Jurkat, Clone E6-1 (cell line): ENCODE measurements at regions not wholly inside any gene's neighbourhood (a gene's known extent, or its start where the extent isn't known, plus 50 kb on each side); places are given as distances from the start of the nearest gene placed in this dataset.
"Not testable (repeated sequence)": the region's sequence is repeated elsewhere in the genome, so short reads cannot be mapped to it uniquely, and the experiment has no call there.

Source experiments
- DNase-seq: peaks from one replicate; pipeline ENCODE4 v3.0.0-alpha.2; 2011; ENCODE audit warnings: low read depth, low spot score
- H3K4me3 ChIP-seq: 2 replicates; pipeline ENCODE4 v1.5.1; 2011; ENCODE audit warnings: mild to moderate bottlenecking, low read length, control low read depth, moderate library complexity

DNA sequence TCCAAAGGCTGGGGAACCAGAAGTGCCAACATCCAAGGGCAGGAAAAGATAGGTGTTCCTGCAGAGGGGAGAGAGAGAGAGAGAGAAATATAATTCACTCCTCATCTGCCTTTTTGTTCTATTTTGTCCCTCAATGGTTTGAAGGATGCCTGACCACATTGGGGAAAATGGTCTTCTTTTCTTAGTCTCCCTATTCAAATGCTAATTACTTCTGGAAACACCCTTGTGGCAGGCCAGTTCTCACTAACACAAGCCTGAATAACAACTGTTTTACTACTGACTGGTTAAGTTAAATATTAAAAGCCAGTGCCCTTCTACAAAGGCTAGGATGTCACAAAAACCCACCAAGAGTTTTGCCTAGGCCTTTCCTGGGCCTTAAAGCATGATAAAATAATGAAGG lies 425.4 kb upstream of the HTR1E start:
- H3K4me3 ChIP-seq: no peak overlapping the region
- DNase-seq: no peak

DNA sequence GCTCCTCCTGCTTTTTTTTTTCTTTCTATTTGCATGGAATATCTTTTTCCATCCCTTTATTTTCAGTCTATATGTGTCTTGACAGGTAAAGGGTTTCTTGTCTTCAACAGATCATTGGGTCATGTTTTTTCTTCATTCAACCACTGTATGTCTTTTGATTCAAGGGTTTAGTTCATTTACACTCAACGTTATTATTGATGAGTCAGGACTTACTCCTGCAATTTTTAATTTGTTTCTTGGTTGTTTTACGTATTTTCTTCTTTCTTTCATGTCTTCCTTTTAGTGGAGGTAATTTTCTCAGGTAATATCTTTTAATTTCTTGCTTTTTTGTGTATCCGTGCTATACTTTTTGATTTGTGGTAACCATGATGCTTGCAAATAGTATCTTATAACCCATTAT lies 429.1 kb upstream of the HTR1E start:
- DNase-seq: no peak
- H3K4me3 ChIP-seq: no peak overlapping the region

DNA sequence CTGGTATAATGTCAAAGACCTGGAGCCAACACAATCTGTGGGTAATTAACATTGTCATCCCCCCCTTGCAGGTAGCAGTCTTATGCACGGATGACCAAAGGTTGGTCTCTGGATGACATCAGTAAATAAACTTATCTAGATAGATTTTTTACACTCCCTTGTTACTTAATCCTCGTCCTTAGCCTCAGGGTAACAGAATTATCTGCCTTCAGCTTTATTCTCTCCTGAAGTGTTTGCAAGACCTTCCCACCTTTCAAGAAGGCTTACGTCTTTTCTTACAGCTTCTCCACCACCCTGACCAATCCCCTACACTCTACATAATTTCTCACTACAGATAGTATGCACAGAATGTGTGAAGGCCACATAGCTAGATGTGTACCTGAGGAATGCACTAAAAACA lies 434.8 kb upstream of the HTR1E start:
- no peak for DNase-seq
- no peak overlapping the region for H3K4me3 ChIP-seq

DNA sequence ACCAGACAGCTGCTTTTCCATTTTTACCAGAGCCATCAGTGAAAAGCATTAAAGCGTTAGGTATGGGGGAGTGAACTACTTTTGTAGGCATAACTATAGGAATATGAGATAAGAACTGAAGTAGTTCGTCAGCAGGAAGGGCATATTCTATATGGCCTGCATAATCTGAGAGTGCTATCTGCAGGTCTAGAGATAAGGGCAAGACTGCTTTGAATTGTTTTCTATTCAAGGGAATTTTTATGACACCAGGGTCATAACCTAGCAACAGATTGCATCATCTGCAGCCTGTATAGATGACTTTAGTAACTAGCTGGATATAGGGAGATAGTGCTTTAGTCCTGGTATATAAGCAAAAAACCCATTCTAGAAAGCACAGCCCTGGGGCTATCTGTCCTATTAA lies 437.3 kb upstream of the HTR1E start:
- DNase-seq: no peak
- H3K4me3 ChIP-seq: no peak overlapping the region

DNA sequence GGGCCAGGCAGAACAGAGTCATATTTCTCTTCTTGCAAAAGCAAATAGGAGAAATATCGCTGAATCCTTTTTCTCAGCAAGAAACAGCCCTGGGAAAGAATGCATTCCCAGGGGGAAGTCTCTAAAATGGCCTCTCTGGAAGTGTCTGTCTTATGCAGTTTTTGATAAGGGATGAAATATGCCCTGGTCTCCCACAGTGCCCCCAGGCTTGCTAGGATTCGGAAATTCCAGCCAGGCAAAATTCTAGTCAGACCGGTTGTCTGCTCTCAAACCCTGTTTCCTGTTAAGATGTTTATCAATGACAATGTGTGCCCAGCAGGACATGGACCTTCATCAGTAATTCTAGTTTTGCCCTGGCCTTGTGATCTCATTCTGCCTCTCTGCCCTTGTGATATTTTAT lies 448.3 kb upstream of the HTR1E start:
- DNase-seq, H3K4me3 ChIP-seq: not testable (repeated sequence)

GRCh38 chr6:86487660-86488221 lies 449.6 kb upstream of the HTR1E start:
- no peak for DNase-seq
- no peak overlapping the region for H3K4me3 ChIP-seq

DNA sequence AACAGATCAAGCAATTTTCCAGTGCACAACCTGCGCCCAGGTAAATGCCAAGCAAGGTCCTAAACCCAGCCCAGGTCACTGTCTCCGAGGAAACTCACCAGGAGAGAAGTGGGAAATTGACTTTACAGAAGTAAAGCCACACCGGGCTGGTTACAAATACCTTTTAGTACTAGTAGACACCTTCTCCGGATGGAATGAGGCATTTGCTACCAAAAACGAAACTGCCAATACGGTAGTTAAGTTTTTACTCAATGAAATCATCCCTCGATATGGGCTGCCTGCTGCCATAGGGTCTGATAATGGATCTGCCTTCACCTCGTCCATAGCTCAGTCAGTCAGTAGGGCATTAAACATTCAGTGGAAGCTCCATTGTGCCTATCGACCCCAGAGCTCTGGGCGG lies 459.0 kb upstream of the HTR1E start:
- H3K4me3 ChIP-seq, DNase-seq: not testable (repeated sequence)

DNA sequence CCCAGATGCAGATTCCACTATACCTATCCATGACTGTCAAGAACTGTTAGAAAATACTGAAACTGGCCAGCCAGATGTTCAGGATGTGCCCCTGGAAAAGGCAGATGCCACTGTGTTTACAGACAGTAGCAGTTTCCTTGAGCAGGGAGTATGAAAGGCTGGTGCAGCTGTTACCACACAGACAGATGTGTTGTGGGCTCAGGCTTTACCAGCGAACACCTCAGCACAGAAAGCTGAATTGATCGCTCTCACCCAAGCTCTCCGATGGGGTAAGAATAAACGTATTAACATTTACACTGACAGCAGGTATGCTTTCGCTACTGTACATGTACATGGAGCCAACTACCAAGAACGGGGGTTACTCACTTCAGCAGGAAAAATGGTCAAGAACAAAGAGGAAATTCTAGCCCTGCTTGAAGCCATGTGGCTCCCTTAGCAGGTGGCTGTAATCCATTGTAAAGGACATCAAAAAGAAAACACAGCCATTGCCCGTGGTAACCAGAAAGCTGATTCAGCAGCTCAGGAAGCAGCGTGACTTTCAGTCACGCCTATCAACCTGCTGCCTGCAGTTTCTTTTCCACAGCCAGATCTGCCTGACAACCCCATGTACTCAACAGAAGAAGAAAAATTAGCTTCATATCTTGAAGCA lies 459.7 kb upstream of the HTR1E start:
- no peak overlapping the region for H3K4me3 ChIP-seq
- no peak for DNase-seq

GRCh38 chr6:86476311-86476710 lies 461.0 kb upstream of the HTR1E start:
- H3K4me3 ChIP-seq: no peak overlapping the region

DNA sequence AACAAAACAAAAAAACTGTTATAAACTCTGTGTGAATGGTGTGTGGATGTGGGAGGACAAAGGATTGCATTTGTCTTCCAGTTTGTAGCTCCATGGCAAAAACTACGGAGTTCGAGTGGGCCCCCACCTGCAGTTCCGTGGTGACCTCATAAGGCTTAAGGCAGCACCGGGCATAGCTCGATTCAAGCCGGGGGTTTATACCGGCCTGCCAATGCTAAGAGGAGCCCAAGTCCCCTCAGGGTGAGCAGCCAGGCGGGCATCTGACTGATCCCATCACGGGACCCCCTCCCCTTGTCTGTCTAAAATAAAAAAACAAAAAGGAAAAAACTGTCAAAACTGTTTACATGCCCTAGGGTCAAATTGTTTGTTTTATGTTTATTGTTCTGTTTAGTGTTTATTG lies 463.2 kb upstream of the HTR1E start:
- H3K4me3 ChIP-seq: no peak overlapping the region
- DNase-seq: no peak

More at GRCh38 chr6:86476311-86476710, 461.0 kb upstream of the HTR1E start:
- DNase-seq: no peak

DNA sequence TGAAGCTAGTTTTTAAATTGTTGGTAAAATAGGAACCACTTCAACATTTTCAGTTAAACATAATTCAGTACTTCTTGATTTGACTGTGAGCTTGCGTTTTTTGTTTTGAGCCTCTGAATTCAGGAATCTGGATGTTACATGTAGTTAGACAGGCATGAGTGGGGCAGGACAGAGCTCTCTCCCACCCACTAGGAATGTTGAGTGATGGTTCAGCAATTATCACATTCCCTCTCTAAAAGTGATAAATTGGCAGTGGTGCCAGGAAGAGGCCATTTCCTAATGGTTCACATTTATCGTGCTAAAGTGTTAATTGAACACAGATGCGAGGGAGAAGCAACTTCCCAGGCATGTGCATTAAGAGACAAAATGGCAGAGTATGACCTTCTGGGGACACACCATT lies 465.5 kb upstream of the HTR1E start:
- DNase-seq: no peak
- H3K4me3 ChIP-seq: no peak overlapping the region

DNA sequence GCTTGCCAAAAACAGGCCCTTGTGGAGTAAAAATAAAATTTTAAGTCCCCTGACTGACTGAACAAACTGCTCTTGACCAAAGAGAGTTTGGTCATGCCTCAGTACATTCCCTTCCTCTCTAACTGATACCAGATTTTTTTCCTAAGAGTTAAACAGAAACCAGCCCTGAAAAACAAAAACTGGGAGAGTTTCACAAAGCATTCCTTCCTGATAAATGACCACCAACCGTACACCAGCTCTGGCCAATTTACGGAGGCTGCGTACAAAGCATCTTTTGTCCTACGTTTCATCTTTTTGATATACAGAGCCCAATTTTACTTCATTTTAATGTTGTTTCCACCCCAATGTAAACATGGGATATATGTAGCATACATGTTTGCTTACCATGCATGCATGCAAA lies 477.4 kb upstream of the HTR1E start:
- no peak overlapping the region for H3K4me3 ChIP-seq
- DNase-seq: no peak

- no peak for DNase-seq
- no peak overlapping the region for H3K4me3 ChIP-seq
These were observed 480.5 kb upstream of the HTR1E start for GRCh38 chr6:86456821-86457220.

DNA sequence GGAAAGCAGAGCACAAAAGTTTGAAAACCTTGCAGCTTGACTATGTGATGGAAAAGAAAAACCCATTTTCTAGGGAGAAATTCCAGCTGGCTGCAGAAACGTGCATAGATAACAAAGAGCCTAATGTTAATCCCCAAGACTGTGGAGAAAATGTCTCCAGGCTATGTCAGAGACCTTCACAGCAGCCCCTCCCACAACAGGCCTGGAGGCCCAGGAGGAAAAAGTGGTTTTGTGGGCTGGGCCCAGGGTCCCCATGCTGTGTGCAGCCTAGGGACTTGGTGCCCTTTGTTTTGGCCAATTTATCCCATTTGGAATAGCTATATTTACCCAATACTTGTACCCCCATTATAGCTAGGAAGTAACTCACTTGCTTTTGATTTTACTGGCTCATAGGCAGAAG lies 484.1 kb upstream of the HTR1E start:
- no peak for DNase-seq
- no peak overlapping the region for H3K4me3 ChIP-seq

DNA sequence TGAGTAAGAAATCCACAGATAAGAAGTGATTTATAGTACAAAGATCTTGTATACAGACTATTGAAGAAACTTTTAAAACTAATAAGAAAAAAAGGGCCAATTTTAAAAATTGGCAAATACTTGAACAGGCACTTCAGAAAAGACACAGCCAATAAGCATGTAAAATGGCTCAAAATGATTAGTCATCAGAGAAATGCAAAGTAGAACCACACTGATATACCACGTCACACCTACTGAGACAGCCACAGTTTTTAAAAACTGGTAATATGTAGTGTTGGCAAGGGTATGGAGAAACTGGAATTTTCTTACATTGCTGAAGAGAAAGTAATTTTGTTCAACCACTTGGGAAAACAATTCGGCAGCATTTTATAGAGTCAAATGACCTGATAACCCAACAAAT lies 488.9 kb upstream of the HTR1E start:
- no peak for DNase-seq
- no peak overlapping the region for H3K4me3 ChIP-seq

DNA sequence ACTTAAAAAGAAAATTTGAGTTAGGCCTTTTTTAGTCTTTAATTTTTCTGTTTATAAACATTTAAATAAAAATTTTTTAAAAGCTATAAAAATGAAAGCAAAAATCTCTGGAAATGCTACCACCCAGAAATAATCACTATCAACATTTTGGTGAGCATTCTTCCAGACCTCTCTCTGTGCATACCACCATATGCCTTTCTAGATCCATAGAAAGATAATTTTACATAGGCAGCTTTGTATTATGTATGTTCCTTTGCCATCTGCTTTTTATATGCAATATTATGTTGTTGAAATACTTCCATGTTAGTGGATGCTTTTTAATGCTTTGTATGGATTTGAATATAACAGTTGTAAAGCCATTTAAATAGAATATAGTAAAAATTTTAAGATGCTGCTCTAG lies 496.7 kb upstream of the HTR1E start:
- no peak for DNase-seq
- no peak overlapping the region for H3K4me3 ChIP-seq

DNA sequence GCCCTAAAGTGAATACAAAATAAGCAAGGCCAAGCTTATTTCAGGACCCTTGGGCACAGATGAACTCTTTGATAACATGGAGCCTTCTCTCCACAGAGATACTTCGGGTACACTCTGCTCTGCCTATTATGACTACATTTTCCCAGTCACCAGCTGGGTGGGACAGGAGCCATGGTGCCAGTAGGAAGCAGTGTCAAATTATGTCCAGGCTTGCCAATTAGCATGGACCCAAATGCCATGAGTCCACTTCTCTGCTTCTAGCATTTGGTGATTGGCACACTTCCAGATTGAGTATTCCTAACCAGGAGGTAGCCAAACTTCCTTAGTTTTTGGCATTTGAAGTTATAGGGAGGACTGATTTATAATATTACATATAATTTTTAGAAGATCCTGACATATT lies 513.8 kb upstream of the HTR1E start:
- DNase-seq: no peak
- no peak overlapping the region for H3K4me3 ChIP-seq

DNA sequence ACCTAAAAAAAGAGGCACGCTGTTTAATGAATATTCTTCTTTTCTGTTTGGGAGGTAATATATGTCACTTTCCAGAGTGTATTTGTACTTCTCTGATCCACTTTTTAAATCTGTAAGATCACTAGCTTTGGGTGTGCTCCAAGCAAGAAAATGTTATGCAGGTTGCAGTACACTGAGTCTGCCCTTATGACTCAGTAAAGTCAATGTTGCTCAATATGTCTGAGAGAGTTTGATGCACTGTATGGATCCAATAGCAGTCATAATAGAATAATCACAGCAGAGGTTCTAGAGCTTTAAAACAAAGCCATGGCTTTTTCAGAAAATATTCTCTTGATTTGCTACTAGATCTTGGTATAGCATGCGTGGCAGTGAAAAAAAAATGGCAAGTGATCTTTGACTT lies 525.3 kb upstream of the HTR1E start:
- no peak for DNase-seq
- no peak overlapping the region for H3K4me3 ChIP-seq

DNA sequence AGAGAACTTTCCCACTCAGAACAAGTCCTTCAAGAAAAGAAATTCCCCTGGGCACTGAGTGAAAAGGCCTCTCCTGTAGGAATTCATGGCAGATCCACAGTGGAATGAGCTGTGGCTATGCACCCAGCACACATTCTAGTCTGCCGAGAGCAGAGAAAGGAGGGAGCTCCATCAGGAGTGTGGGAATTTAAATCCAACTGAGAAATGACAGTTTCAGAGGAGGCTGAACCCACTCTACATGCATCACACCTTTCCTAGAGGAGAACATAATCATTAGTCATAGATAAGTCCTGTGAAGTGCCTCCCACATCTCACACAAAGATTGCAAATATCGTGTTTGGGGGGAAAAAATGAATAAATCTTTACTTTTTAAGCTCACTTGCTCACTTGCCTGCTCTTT lies 530.2 kb upstream of the HTR1E start:
- no peak overlapping the region for H3K4me3 ChIP-seq
- DNase-seq: no peak

- H3K4me3 ChIP-seq, DNase-seq: not testable (repeated sequence)
These were observed 544.5 kb upstream of the HTR1E start for GRCh38 chr6:86392850-86393249.

DNA sequence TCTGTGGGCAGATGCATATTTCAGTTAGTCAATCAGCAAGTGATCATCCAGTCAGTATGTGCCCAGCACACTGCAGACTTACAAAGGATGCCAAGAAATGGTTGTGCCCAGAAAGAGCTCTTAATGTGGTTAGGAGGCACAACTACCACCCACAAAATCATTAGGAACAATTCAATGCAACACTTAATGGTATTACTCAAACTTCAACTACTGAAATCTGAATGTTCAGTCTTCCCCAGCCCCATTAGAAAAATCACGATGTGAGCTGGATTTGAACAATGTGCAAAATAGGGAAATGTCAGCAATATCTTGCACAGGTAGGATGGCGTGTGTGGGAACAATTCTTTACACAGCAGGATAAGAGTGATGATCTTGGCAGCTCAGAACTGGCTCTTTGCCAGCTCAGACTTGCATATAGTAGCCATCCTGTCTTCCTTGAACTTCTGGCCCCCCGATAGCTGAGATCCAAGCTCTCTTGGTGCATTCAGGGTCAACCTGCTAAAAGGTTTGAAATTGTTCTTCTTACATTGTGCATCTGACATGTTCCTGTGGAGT lies 556.7 kb upstream of the HTR1E start:
- H3K4me3 ChIP-seq: no peak overlapping the region
- DNase-seq: no peak
